BJ (cell line): ENCODE measurements at regions not wholly inside any gene's neighbourhood (a gene's known extent, or its start where the extent isn't known, plus 50 kb on each side); places are given as distances from the start of the nearest gene placed in this dataset.
"Not testable (repeated sequence)": the region's sequence is repeated elsewhere in the genome, so short reads cannot be mapped to it uniquely, and the experiment has no call there.

ENCODE experiments used
- CTCF ChIA-PET: fragments of 350-600 bp; formaldehyde crosslinking; extraction: SDS; loops from one replicate; lab custom pipeline; 2021; ENCODE audit warnings: antibody characterized with exemption, inconsistent platforms; lab: Yijun Ruan, JAX
- POLR2A ChIA-PET: fragments of 300-600 bp; sonication (Branson Sonifier 250); formaldehyde crosslinking; extraction: SDS; loops from one replicate; lab custom pipeline; 2021; ENCODE audit warnings: antibody characterized with exemption; lab: Charles Lee
- DNase-seq: peaks from one replicate; pipeline ENCODE4 v3.0.0-alpha.2; 2011; ENCODE audit warnings: low read depth
- H3K27me3 ChIP-seq: 2 replicates; pipeline ENCODE4 v1.6.0; 2011; ENCODE audit warnings: low read length; ENCODE audit not compliant: control insufficient read depth, insufficient read depth
- H3K36me3 ChIP-seq: 2 replicates; pipeline ENCODE4 v1.5.1; 2011; ENCODE audit warnings: low read length; ENCODE audit not compliant: control insufficient read depth, insufficient read depth
- H3K4me3 ChIP-seq: 2 replicates; pipeline ENCODE4 v1.5.1; 2011; ENCODE audit warnings: low read depth, mild to moderate bottlenecking, control low read depth, low read length
- CTCF ChIP-seq: IDR thresholded peaks from 2 replicates; pipeline ENCODE4 v1.5.1; 2011; ENCODE audit warnings: low read depth, mild to moderate bottlenecking, control low read depth, inconsistent platforms, low read length, moderate library complexity; ENCODE audit not compliant: insufficient read depth

- POLR2A ChIA-PET = no interaction called here
- H3K4me3 ChIP-seq = no peak overlapping the region
- CTCF ChIA-PET = no interaction called here
Observed at GRCh38 chr2:194686569-194686968, 970.5 kb upstream of the SLC39A10 start.

GRCh38 chr2:194674043-194674442, 983.0 kb upstream of the SLC39A10 start:
- Histone ChIP-seq H3K36me3 (no peaks in the 10 kb centered on the region), H3K4me3 (no peak overlapping the region), H3K27me3 (no peaks in the 10 kb centered on the region)
- no peak for TF ChIP-seq CTCF
- CTCF ChIA-PET = no interaction called here
- no peak for DNase-seq
- POLR2A ChIA-PET = no interaction called here

More at GRCh38 chr2:194686569-194686968, 970.5 kb upstream of the SLC39A10 start:
- DNase-seq = no peak
- no peak for TF ChIP-seq CTCF
- H3K27me3 ChIP-seq = no peaks in the 10 kb centered on the region
- no peaks in the 10 kb centered on the region for H3K36me3 ChIP-seq

GRCh38 chr2:194672994-194673393, 984.0 kb upstream of the SLC39A10 start:
- Histone ChIP-seq H3K4me3 (no peak overlapping the region), H3K27me3 (no peaks in the 10 kb centered on the region), H3K36me3 (no peaks in the 10 kb centered on the region)
- ChIA-PET POLR2A (no interaction called here), CTCF (no interaction called here)
- TF ChIP-seq CTCF = no peak
- DNase-seq = no peak

- DNase-seq = no peak
- TF ChIP-seq CTCF = no peak
- Histone ChIP-seq H3K36me3 (no peaks in the 10 kb centered on the region), H3K27me3 (no peaks in the 10 kb centered on the region), H3K4me3 (no peak overlapping the region)
- ChIA-PET POLR2A (no interaction called here), CTCF (no interaction called here)
Observed at GRCh38 chr2:194661431-194661830, 995.6 kb upstream of the SLC39A10 start.

GRCh38 chr2:194639057-194639456, 1018.0 kb upstream of the SLC39A10 start:
- H3K27me3 ChIP-seq, H3K36me3 ChIP-seq, DNase-seq, H3K4me3 ChIP-seq, CTCF ChIA-PET, POLR2A ChIA-PET: not testable (repeated sequence)

GRCh38 chr2:194621945-194622344, 1035.1 kb upstream of the SLC39A10 start:
- CTCF ChIA-PET = no interaction called here
- no peaks in the 10 kb centered on the region for H3K36me3 ChIP-seq
- H3K27me3 ChIP-seq = no peaks in the 10 kb centered on the region
- no peak for TF ChIP-seq CTCF
- POLR2A ChIA-PET = no interaction called here
- DNase-seq = no peak
- no peak overlapping the region for H3K4me3 ChIP-seq
